Activated naive CD4-positive, alpha-beta T cell treated with Interleukin-2 at 50 U/mL for 16 hours (primary cell): ENCODE measurements at regions not wholly inside any gene's neighbourhood (a gene's known extent, or its start where the extent isn't known, plus 50 kb on each side); places are given as distances from the start of the nearest gene placed in this dataset.
"Not testable (repeated sequence)": the region's sequence is repeated elsewhere in the genome, so short reads cannot be mapped to it uniquely, and the experiment has no call there.

Source experiments
- DNase-seq: peaks from one replicate; pipeline ENCODE4 v3.0.0-alpha.2; 2020

DNA sequence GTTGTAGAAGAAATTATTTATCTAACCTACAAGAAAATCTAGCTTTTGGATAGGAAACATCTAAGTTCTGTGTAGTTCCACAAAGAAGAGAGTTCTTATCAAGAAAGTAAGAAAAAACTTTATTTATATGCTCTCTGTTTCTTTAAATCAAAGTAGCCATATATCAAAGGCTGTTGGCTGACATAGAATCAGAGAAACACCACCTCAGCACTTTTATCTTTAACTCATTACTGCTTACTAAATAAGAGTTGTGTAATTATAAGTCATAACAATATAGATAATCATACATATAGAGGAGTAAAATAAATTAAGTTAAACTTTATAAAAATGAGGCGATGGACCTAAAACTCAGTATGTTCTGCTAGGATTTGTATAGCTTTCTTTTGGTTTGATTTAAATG lies 570.6 kb downstream of the PCDH17 start:
- DNase-seq, result no peak

DNA sequence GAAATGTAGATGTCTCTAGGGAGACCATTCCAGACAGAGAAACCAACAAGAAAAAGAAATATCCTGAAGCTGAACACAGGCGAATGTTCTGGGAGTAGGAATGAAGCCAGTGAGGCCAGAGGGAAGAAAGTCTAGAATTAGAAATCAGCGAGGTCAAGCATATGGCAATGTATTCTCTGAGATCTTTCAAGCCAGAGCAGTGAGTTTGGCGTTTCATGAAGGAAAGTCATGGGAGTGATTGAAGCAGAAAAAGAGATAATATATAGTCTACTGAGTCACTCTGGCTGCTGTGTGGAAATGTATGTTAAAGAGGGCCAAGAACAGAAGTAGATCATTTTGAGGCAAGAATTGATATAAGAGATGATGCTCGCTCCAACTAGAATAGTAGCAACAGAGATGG lies 576.0 kb downstream of the PCDH17 start:
- DNase-seq, result no peak

- DNase-seq, result no peak
Measured at GRCh38 chr13:58235454-58235853, 603.9 kb downstream of the PCDH17 start.

DNA sequence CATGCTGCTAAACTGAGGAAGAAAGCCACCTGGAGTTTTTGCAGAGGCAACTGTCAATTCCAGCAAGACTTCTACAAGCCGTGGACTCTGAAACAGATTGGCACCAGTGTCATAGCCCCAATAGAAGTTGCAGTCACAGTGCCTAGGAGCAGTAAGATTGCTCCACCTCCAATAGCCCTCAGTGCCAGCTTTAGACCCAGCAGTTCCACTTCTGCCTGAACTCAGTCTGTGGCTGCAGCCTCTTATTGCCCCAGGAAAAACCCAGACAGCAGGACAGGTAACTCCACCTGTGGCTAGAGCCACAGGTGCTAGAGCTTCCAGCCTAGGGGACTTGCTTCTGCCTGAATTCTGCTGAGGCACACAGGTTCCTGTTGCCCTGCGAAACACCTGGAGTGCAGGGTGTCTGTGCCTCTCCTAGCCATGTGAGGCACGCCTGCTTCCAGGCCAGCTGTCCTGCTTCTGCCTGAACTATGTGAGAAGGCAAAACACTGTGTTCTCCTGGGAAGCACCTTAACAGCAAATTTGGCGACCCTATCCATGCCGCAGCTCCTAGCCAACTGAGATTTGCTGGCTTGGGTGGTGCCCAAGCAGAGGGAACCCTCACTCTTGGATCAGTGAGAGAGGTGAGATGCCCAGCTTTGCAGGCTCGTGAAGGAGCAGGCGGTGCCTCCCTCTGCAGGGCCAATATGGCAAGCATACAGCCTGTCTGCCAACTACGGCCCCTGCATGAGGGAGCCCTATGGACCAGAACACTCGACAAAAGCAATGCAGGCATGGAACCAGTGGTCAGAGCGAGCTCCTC lies 607.6 kb downstream of the PCDH17 start:
- no peak for DNase-seq

DNA sequence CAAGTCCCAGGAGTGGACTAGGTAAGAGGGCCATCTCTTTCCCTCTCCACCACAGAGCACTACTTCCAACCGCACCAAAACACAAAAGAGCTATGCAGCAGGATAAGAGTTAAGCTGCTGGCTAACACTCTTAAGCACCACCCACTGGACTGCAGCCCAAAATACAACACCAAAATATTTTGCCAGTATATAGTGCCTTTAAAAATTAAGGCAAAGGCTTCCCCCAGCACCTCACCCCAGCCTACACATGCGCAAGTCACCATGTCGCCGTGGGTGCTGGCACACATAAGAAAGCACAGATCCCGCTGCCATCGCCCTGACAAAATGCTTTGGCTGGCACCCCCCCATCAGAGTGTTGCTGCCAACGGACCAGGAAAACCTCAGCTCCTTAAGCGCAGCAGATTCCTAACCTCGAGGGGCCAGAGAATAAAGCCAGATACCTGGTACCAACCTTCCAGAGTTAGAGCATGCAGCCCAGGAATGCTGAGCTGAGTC lies 608.3 kb downstream of the PCDH17 start:
- no peak for DNase-seq

GRCh38 chr13:58247080-58247479 lies 615.5 kb downstream of the PCDH17 start:
- DNase-seq, result no peak

DNA sequence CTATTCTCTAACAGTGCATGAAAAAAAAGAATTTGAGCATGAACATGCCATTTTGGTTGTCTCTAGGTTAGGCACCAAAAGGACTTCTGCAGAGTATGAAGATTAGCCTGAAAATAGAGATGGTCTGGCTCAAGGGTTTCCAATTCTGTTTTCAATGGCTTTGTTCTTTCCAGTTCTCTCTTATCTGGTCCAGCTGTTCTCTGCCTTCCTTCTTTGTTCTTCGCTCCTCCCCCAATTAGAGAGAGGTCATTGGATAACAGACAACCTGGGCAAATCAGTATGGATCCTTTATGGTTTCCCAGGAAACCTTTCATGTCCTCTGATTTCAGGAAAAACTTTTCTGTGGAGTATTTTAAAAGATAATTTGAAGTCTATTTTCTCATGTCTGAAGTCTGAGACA lies 623.4 kb downstream of the PCDH17 start:
- DNase-seq, result no peak

- DNase-seq, result no peak
Measured at GRCh38 chr13:58266271-58266670, 634.7 kb downstream of the PCDH17 start.

- no peak for DNase-seq
Measured at GRCh38 chr13:58298556-58299135, 667.1 kb downstream of the PCDH17 start.

GRCh38 chr13:58300224-58300623 lies 668.7 kb downstream of the PCDH17 start:
- no peak for DNase-seq

DNA sequence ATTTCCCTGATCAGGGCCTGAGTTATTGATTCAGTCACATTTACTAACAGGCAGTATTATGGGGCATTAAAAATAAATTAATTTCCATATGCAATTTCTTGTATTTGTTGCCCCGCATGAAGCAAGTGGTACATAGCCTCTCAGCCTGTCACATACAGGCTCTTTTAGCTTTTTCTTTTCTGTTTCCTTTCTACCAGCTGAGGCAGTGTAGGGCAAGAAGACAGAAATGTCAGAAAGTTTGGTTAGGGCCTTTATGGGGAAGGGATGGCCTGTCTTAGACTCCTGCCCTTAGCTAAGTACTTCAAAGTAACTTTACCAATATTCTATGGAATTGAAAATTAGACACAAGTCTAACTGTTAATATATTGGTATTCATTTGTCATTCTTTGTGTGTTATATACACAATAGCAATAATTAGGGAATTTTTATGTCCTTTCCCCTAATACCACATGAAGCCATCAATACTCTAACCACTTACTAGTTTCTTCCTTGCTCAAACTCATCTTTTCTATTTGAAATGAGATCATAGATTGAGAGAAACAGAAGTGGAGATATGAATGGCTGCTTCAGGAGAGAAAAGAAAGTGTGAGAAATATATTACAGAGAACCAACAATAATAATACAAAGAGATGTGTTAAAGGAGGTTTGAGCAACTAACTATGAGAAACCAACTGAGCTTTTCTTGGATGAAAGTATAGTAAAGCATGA lies 669.6 kb downstream of the PCDH17 start:
- DNase-seq, result no peak

DNA sequence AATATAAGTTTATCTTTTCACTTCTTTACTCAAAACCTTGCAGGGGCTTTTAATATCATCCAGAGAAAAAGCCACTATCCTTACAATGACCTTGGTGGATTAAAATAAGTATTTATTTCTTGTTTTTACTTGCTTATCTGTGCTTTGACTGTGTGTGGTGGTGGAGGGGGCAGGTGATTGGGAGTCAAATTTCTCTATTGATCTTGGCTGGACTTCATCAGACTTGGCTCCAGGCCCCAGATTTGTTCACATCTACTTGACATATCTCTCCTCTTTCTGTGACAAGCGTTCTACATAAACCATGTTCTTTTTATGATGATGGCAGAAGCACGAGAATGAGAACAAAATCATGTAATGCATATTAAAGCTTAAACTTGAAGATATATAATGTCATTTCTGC lies 670.8 kb downstream of the PCDH17 start:
- DNase-seq, result no peak

DNA sequence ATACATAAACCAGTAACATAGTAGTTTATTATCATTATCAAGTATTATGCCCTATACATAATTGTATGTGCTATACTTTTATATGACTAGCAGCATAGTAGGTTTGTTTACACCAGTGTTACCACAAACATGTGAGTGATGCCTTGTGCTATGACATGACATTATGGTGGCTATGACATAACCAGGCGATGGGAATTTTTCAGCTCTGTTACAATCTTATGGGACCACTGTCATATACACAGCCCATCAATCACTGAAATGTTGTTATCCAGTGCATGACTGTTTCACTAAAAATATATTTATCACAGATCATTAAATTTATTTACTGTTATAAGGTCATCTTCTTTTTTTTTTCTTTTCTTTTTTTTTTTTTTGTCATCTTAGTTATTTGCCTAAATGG lies 674.5 kb downstream of the PCDH17 start:
- DNase-seq, result no peak

GRCh38 chr13:58313219-58313618 lies 681.7 kb downstream of the PCDH17 start:
- no peak for DNase-seq

GRCh38 chr13:58318495-58319167 lies 687.1 kb downstream of the PCDH17 start:
- no peak for DNase-seq

DNA sequence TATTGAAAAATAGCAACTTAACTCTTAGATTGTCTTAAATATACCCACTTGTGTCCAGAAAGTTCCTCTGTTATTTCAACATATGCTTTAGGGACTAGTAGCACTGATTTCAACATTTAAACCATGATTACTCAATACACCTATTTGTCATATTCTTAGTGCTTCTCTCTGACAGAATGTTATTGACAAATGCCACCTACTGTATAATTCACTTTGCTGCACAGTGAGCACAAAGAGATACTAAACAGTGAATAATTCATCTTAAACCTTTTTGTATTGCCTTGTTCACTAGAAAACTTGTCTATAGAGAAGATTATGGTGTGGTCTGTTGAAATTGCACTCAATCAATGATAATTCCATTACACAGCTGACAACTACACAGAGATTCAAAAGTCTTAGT lies 692.6 kb downstream of the PCDH17 start:
- no peak for DNase-seq

DNA sequence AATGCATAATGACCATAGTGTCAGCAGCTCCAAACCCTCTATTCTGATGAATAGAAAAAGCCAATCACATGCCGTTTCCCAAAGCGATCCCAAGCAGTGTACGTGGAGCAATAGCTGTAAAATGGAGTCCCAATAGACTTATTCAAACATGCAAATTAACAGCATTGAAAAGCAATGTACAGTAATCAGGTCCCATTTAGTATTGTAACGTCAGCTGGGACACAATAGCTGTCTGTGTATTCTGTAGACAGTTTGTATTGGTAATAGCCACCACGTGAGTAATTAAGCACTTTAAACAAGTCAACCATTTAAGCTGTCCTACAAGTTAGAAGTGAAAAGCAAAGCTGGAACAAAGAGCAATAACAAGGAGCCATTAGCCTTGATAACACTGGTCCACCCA lies 698.2 kb downstream of the PCDH17 start:
- no peak for DNase-seq

- DNase-seq, result no peak
Measured at GRCh38 chr13:58340895-58341294, 709.4 kb downstream of the PCDH17 start.

DNA sequence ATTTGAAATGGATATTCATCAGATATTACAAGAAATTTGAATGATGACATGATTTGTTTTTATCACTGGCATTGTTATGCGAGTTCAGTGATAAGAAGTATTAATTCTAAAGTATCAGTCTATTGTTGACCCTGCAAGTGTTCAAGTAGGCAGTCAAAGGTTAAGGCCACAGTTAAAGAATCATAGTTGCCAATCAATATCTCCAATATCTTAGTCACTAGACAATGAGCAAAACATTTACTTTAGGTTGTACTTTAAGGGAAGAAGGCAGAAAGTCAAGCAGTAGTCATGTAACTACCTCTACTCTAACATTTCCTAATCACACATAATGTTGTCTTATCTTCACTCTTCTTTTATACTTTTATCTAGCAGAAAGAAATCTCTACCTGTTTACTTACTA lies 709.8 kb downstream of the PCDH17 start:
- DNase-seq, result no peak

GRCh38 chr13:58343076-58343475 lies 711.5 kb downstream of the PCDH17 start:
- DNase-seq, result no peak

GRCh38 chr13:58352100-58352499 lies 720.6 kb downstream of the PCDH17 start:
- DNase-seq, result not testable (repeated sequence)

GRCh38 chr13:58369936-58370335 lies 738.4 kb downstream of the PCDH17 start:
- no peak for DNase-seq

DNA sequence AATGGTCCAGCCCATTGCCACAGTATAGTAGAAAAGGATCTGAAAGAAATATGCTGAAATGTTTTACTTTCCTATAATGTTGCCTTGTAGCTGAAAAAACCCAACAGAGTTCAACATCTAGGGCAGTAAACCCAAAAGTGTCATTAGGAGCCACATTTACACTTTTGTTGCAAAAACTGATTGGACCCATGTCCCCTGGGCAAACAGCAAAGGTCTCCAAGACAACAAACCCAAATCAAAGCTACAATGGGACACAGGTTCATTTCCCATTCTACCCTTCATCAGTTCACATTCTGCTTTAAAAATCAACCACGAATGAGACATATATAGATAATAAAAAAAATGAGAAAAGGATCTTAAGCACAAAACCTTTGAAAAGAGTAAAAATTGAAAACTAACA lies 744.8 kb downstream of the PCDH17 start:
- no peak for DNase-seq
